OCI-LY3 (cell line): ENCODE measurements at regions not wholly inside any gene's neighbourhood (a gene's known extent, or its start where the extent isn't known, plus 50 kb on each side); places are given as distances from the start of the nearest gene placed in this dataset.

Source experiments
- H2AFZ ChIP-seq: fragments of 200-600, 300-600 bp; shearing (Covaris generic); 2 replicates; pipeline ENCODE4 v1.6.0; 2014; ENCODE audit warnings: antibody characterized with exemption, low read depth, low read length
- H3K27ac ChIP-seq: fragments of 200-600, 300-600 bp; sonication (generic); 2 replicates; pipeline ENCODE4 v1.5.1; 2014; ENCODE audit warnings: mild to moderate bottlenecking, low read length, moderate library complexity, mixed read lengths
- H3K27me3 ChIP-seq: fragments of 200-600, 300-600 bp; sonication (generic); 2 replicates; pipeline ENCODE4 v1.6.1; 2014; ENCODE audit warnings: low read depth, low read length, mixed read lengths
- H3K36me3 ChIP-seq: fragments of 200-600, 300-600 bp; sonication (generic); replicated peaks from 2 replicates; pipeline ENCODE3; 2014; ENCODE audit warnings: low read depth, low read length, mixed read lengths
- H3K4me1 ChIP-seq: fragments of 300-600, 200-600 bp; sonication (generic); 2 replicates; pipeline ENCODE4 v1.6.1; 2014; ENCODE audit warnings: low read length, mixed read lengths
- H3K4me2 ChIP-seq: fragments of 200-600, 300-600 bp; sonication (generic); 2 replicates; pipeline ENCODE4 v1.6.1; 2014; ENCODE audit warnings: low read length, mixed read lengths
- H3K4me3 ChIP-seq: fragments of 300-600, 200-600 bp; sonication (generic); 2 replicates; pipeline ENCODE4 v1.5.1; 2014; ENCODE audit warnings: antibody characterized with exemption, mild to moderate bottlenecking, low read length, moderate library complexity
- H3K79me2 ChIP-seq: fragments of 300-600, 200-600 bp; shearing (Covaris generic); 2 replicates; pipeline ENCODE4 v1.6.1; 2014; ENCODE audit warnings: mild to moderate bottlenecking, low read length, mixed read lengths
- H3K9ac ChIP-seq: fragments of 300-600, 200-600 bp; shearing (Covaris generic); 2 replicates; pipeline ENCODE4 v1.6.0; 2014; ENCODE audit warnings: mild to moderate bottlenecking, low read length, moderate library complexity
- H3K9me3 ChIP-seq: fragments of 200-600, 300-600 bp; shearing (Covaris generic); 2 replicates; pipeline ENCODE4 v1.6.1; 2014; ENCODE audit warnings: low read length, mixed read lengths; ENCODE audit not compliant: insufficient read depth
- H4K20me1 ChIP-seq: fragments of 200-600, 300-600 bp; sonication (generic); 2 replicates; pipeline ENCODE4 v1.6.1; 2016; ENCODE audit warnings: low read length, mixed read lengths; ENCODE audit not compliant: insufficient read depth
- CTCF ChIP-seq: fragments of 200-600, 300-600 bp; sonication (generic); IDR thresholded peaks from 2 replicates; pipeline ENCODE4 v1.5.1; 2014; ENCODE audit warnings: antibody characterized with exemption, low read length, low read depth
- EZH2phosphoT487 ChIP-seq: fragments of 200-600 bp; shearing (Covaris generic); IDR thresholded peaks from 2 replicates; pipeline ENCODE4 v1.6.1; 2018; ENCODE audit warnings: antibody characterized with exemption, mixed run types, low read depth

GRCh38 chr6:27674882-27675281 is 202.0 kb upstream of the ZNF184 start:
- Histone ChIP-seq H3K4me2 (no peak overlapping the region), H3K79me2 (no peaks in the 10 kb centered on the region), H2AFZ (no peak overlapping the region), H3K9ac (no peak overlapping the region), H3K27ac (no peak overlapping the region), H4K20me1 (no peaks in the 10 kb centered on the region), H3K4me1 (peaks cover 10% of the 10 kb centered on the region; the same call in 1 of the 2 replicates), H3K4me3 (no peak overlapping the region), H3K27me3 (no peaks in the 10 kb centered on the region), H3K36me3 (no peaks in the 10 kb centered on the region), H3K9me3 (no peaks in the 10 kb centered on the region)
- TF ChIP-seq CTCF, result no peak
- no peak for TF ChIP-seq EZH2phosphoT487

- Histone ChIP-seq H3K4me1 (peaks cover 21% of the 10 kb centered on the region; the same call in 1 of the 2 replicates), H2AFZ (peak overlapping the region; percentile 81), H3K36me3 (no peaks in the 10 kb centered on the region), H3K27me3 (no peaks in the 10 kb centered on the region), H3K79me2 (no peaks in the 10 kb centered on the region), H4K20me1 (no peaks in the 10 kb centered on the region), H3K9me3 (no peaks in the 10 kb centered on the region), H3K4me2 (peak overlapping the region; percentile 99), H3K27ac (peak overlapping the region; percentile 63), H3K9ac (peak overlapping the region; percentile 53), H3K4me3 (peak overlapping the region; percentile 94)
- no peak for TF ChIP-seq EZH2phosphoT487
- TF ChIP-seq CTCF, result no peak
Measured at GRCh38 chr6:27672113-27672799, 199.4 kb upstream of the ZNF184 start.

- Histone ChIP-seq H3K4me3 (peak overlapping the region; percentile 71), H4K20me1 (no peaks in the 10 kb centered on the region), H3K9me3 (no peaks in the 10 kb centered on the region), H3K27ac (no peak overlapping the region), H3K27me3 (no peaks in the 10 kb centered on the region), H3K4me2 (peak overlapping the region; percentile 99), H3K4me1 (peaks cover 21% of the 10 kb centered on the region; the same call in 1 of the 2 replicates), H3K79me2 (no peaks in the 10 kb centered on the region), H2AFZ (no peak overlapping the region), H3K36me3 (no peaks in the 10 kb centered on the region), H3K9ac (no peak overlapping the region)
- TF ChIP-seq CTCF (no peak), EZH2phosphoT487 (no peak)
Measured at GRCh38 chr6:27669624-27670301, 196.9 kb upstream of the ZNF184 start.

- Histone ChIP-seq H3K4me3 (peak overlapping the region; percentile 71), H3K27ac (no peak overlapping the region), H3K4me2 (peak overlapping the region; percentile 99), H2AFZ (no peak overlapping the region), H3K9me3 (no peaks in the 10 kb centered on the region), H3K79me2 (no peaks in the 10 kb centered on the region), H3K36me3 (no peaks in the 10 kb centered on the region), H3K27me3 (no peaks in the 10 kb centered on the region), H3K9ac (no peak overlapping the region), H3K4me1 (peaks cover 21% of the 10 kb centered on the region; the same call in 1 of the 2 replicates), H4K20me1 (no peaks in the 10 kb centered on the region)
- TF ChIP-seq EZH2phosphoT487 (no peak), CTCF (no peak)
Measured at GRCh38 chr6:27669295-27669623, 196.4 kb upstream of the ZNF184 start.
